Stimulated activated CD4-positive, alpha-beta T cell treated with anti-CD3 and anti-CD28 coated beads, Interleukin-12 subunit alpha, Interleukin-12 subunit beta, amount 100 ng/mL, for 48 hours (primary cell): ENCODE measurements at regions not wholly inside any gene's neighbourhood (a gene's known extent, or its start where the extent isn't known, plus 50 kb on each side); places are given as distances from the start of the nearest gene placed in this dataset.

Source experiments
- DNase-seq, 3 donors: peaks; one replicate each; pipeline ENCODE4 v3.0.0-alpha.2; 2020; ENCODE audit warnings: low read depth in 2 of 3, low spot score in 1 of 3

GRCh38 chr16:72415379-72415778, 243.4 kb upstream of the PMFBP1 start:
- no peak for DNase-seq

GRCh38 chr16:72410492-72410891, 238.5 kb upstream of the PMFBP1 start:
- DNase-seq, result no peak

GRCh38 chr16:72409423-72409822, 237.5 kb upstream of the PMFBP1 start:
- DNase-seq, result no peak

- DNase-seq, result no peak
Observed at GRCh38 chr16:72406390-72406789, 234.4 kb upstream of the PMFBP1 start.

- no peak for DNase-seq
Observed at GRCh38 chr16:72404299-72404698, 232.3 kb upstream of the PMFBP1 start.

GRCh38 chr16:72401084-72401361, 229.1 kb upstream of the PMFBP1 start:
- DNase-seq, result no peak

- peak in 1 of 3 donors; percentile 32 for DNase-seq
Observed at GRCh38 chr16:72400257-72401083, 228.5 kb upstream of the PMFBP1 start.

GRCh38 chr16:72399811-72400210, 227.9 kb upstream of the PMFBP1 start:
- no peak for DNase-seq

GRCh38 chr16:72397876-72398275, 225.9 kb upstream of the PMFBP1 start:
- no peak for DNase-seq

- no peak for DNase-seq
Observed at GRCh38 chr16:72394526-72394925, 222.6 kb upstream of the PMFBP1 start.

GRCh38 chr16:72389791-72390190, 217.8 kb upstream of the PMFBP1 start:
- DNase-seq, result no peak

GRCh38 chr16:72388007-72388406, 216.1 kb upstream of the PMFBP1 start:
- DNase-seq, result no peak

- no peak for DNase-seq
Observed at GRCh38 chr16:72384651-72385050, 212.7 kb upstream of the PMFBP1 start.

- DNase-seq, result no peak
Observed at GRCh38 chr16:72380283-72380682, 208.3 kb upstream of the PMFBP1 start.

- no peak for DNase-seq
Observed at GRCh38 chr16:72373201-72373600, 201.2 kb upstream of the PMFBP1 start.

GRCh38 chr16:72372087-72373045, 200.4 kb upstream of the PMFBP1 start:
- DNase-seq, result no peak

- DNase-seq, result no peak
Observed at GRCh38 chr16:72371307-72372086, 199.5 kb upstream of the PMFBP1 start.

- DNase-seq, result no peak
Observed at GRCh38 chr16:72369274-72369673, 197.3 kb upstream of the PMFBP1 start.

- no peak for DNase-seq
Observed at GRCh38 chr16:72367851-72368250, 195.9 kb upstream of the PMFBP1 start.

GRCh38 chr16:72362973-72363372, 191.0 kb upstream of the PMFBP1 start:
- no peak for DNase-seq

GRCh38 chr16:72362476-72362875, 190.5 kb upstream of the PMFBP1 start:
- no peak for DNase-seq
